HG03558 (cell line): ENCODE measurements at regions not wholly inside any gene's neighbourhood (a gene's known extent, or its start where the extent isn't known, plus 50 kb on each side); places are given as distances from the start of the nearest gene placed in this dataset.

Experiments used
- ATAC-seq: cut with Tn5 transposase; IDR thresholded peaks from one replicate; pipeline ENCODE4 v1.9.1; 2021; ENCODE audit warnings: moderate number of reproducible peaks; ENCODE audit not compliant: unreplicated experiment; ENCODE audit errors: extremely low read depth

DNA sequence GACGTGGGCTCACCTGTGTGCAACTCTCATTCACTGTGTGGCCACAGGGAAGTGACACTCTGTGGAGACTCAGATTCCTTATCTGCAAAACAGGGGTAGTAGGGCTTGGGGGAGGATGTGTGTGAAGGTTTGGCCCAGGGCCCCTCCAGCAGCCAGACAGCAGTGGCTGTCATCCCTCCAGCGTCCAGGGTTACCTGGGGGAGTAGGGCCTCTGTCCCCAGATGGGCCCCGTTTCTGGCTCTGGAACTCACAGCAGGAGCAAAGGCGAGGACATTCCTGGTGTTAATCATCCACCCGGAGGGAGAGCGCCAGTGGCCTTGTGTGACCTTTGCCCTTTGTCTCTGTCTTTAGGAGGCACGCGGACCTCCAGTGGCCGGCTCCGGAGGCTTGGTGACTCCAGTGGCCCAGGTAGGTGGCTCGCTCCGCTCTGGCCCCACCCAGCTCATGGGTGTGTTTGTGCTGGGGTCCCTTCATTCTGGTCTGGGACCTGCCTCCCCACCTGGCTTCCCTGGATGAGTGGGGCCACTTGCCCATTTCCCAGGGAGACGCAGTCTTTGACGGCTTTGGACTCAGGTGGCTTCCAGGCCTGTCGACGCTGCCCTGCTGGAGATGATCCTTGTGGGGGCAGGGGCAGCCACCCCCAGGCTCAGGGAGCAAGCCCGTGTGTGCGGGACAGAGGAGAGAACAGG lies 166.2 kb downstream of the SEC14L1 start:
- ATAC-seq: no peak

- ATAC-seq: no peak
Observed at GRCh38 chr17:77307479-77308198, 166.9 kb downstream of the SEC14L1 start.

DNA sequence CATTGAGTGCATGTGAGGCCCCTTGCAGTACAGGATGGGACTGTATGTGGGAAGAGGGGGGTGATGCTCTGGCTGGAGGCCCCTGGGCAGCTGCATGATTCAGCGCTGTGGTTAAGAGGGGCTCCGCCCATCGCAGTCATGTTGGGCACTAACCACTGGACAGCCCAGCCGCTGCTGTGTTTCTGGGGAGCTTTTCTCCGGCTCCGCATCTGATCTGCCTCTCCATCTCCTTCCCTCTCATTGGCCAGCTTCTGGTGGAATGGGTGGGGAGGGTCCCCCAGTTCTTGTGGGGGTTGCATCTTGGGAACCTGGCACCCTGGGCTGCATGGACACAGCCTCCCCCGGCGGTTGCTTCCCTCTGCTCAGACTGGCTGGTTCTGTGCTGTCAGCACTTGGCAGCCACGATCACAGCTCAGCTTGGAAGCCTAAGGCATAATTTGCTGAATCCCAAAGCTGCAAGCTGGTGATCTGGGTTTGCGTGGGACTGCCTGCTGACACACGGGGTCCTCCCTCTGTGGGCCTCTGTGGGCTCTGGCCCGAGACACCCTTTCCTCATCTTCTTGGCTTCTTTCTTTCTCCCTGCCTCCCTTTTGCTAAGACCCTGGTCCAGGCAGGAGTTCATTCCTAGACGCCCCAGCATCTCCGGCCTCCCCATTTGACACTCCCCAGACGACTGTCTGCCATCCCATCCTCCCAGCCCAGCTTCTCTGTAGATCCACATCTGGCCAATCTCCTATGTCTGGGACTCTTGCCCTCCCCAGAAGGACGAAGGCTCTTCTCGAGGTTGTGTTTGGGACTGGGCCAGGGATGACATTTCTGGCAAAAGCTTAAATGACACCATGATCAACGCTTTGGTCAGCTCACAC lies 168.3 kb downstream of the SEC14L1 start:
- no peak for ATAC-seq

- ATAC-seq: no peak
Observed at GRCh38 chr17:77310336-77310735, 169.6 kb downstream of the SEC14L1 start.

DNA sequence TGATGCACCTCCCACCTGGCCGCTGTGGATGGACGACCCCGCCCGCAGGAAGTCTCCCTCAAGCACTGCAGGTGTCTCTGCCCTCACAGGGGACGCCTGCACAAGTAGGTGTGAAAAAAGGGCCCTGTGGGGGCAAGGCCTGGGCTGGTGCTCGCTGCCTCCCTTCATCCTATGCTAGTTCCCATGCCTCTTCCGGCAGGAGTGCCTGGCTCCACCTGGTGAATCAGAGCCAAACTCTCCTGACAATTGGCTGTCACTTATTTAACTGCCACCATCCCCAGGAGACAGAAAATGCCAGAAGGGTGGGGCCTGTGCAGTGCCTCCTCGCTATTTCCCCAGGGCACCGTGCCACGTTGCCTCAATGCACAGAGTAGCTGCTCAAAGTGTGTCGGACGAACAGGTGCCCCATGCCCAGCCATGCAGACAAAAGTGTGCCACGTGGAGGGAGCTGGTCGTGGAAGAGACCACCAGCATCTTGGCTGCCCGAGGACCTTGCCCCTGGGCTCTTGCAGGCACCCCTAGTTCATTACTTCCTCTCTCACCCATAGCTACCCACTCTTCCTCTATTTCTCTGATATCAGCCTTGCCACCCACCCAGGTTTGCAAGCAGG lies 170.7 kb downstream of the SEC14L1 start:
- no peak for ATAC-seq

GRCh38 chr17:77312061-77312701 lies 171.4 kb downstream of the SEC14L1 start:
- no peak for ATAC-seq

GRCh38 chr17:77312786-77313599 lies 172.2 kb downstream of the SEC14L1 start:
- no peak for ATAC-seq

DNA sequence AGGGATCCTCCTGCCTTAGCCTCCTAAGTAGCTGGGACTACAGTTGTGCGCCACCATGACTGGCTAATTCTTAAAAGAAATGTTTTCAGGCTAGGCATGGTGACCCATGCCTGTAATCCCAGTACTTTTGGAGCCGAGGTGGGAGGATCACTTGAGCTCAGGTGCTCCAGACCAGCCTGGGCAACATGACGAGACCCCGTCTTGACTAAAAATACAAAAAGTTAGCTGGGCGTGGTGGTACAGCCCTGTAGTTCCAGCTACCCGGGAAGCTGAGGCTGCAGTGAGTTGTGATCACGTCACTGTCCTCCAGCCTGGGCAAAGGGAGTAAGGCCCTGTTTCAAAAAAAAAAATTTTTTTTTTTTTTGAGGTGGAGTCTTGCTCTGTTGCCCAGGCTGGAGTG lies 173.1 kb downstream of the SEC14L1 start:
- no peak for ATAC-seq

GRCh38 chr17:77314601-77315000 lies 173.8 kb downstream of the SEC14L1 start:
- no peak for ATAC-seq

GRCh38 chr17:77315010-77315409 lies 174.2 kb downstream of the SEC14L1 start:
- ATAC-seq: no peak

DNA sequence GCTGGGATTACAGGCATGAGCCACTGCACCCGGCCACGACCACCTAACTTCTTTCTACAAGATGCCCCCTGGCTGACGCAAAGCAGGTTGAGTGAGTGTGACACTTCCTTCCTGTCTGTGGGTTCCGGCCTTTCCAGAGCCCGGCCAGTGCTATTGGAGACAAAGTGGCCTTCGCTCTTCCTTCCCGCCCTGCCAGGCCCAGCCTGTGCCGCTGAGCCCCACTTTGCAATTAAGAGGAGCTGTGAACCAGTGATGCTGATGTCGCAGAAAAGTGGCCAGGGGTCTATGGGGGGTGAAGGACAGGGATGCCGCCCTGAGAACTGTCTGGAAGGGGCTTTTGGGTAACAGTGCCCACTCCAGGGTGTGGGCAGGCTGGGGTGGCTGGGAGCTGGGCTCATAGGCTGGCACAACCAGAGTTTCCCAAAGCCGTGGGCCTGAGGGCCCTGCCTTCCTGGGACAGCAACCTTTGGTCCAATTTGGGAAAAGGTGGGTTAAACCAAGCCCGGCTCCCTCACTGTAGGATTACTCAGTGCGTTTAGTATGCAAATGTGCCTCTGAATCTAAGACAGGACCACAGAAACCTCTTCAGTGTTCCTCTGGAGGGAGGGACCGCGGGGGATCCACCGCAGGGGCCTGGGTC lies 174.9 kb downstream of the SEC14L1 start:
- no peak for ATAC-seq

DNA sequence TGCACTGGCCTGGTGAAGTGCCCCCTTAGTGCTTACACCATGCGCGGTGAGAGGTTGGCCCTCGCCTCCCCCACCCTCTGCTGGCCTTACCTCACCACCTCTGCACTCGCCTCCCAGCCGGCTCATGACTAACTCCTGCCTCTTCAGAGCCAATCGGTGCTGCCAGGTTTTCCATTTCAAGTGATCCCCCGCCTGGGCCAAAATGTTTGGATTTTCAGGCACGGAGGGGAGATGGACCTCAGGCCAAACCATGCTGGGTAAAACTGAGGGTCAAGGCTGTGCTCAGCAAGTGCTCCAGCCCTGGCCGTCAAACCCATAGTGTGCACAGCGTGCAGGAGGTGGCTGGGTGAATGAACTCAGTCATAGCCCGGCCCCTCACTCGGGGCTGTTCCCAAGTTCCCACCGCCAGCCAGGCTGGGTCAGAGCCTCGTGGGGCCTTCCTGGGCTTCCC lies 175.4 kb downstream of the SEC14L1 start:
- ATAC-seq: no peak

DNA sequence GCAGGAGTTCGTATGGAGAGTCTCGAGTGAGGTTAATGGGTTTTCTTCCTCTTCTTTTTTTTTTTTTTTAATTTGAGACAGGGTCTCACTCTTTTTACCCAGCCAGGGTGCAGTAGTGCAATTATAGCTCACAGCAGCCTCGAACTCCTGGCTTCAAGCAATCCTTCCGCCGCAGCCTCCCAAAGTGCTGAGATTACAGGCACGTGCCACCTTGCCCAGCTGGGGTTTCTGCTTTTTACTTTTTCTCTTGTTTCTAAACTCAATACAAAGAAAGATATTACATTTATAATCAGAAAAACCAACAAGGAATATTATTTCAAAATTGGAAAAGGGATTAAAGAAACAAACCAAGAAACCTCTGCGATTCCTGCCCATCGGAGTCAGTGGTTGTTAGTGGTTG lies 175.9 kb downstream of the SEC14L1 start:
- no peak for ATAC-seq

DNA sequence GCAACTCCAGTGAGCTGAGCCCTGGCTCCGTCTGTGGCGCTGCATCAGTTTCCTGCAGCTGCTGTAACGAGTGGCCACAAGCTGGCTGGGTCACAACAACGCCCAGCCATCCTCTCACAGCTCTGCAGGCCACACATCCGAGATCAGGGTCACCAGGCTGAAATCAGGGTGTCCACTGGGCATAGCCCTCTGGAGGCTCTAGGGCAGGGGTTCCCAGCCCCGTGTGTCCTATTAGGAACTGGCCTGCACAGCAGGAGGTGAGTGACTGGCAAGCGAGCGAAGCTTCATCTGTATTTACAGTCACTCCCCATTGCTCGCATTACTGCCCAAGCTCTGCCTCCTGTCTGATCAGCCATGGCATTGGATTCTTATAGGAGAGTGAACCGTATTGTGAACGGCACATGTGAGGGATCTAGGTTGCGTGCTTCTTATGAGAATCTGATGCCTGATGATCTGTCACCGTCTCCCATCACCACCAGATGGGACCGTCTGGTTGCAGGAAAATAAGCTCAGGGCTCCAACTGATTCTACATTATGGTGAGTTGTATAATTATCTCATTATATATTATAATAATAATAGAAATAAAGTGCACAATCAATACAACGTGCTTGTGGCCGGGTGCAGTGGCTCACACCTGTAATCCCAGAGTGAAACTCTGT lies 176.5 kb downstream of the SEC14L1 start:
- ATAC-seq: no peak

DNA sequence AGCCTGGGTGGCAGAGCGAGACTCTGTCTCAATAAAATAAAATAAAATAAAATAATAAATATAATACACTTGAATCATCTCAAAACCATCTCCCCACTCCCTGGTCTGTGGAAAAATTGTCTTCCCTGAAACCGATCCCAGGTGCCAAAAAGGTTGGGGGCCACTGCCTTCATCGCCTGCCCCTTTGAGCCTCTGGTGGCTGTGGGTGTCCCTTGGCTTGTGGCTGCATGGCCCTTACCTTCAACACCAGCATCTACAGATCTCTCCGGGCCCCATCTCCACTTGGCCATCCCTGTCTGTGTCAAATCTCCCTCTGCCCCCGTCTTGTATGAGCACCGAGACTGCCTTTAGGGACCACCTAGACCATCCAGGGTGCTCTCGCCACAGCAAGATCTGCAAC lies 177.3 kb downstream of the SEC14L1 start:
- ATAC-seq: no peak

- ATAC-seq: no peak
Observed at GRCh38 chr17:77318491-77319210, 177.9 kb downstream of the SEC14L1 start.

- ATAC-seq: no peak
Observed at GRCh38 chr17:77319211-77320043, 178.7 kb downstream of the SEC14L1 start.
